IPS-20b (cell line): ENCODE measurements at regions not wholly inside any gene's neighbourhood (a gene's known extent, or its start where the extent isn't known, plus 50 kb on each side); places are given as distances from the start of the nearest gene placed in this dataset.
"Not testable (repeated sequence)": the region's sequence is repeated elsewhere in the genome, so short reads cannot be mapped to it uniquely, and the experiment has no call there.

Experiments used
- H3K27ac ChIP-seq: one replicate; pipeline ENCODE4 v1.5.1; 2013; ENCODE audit warnings: low read length
- H3K27me3 ChIP-seq: 2 replicates; pipeline ENCODE4 v1.6.1; 2013; ENCODE audit warnings: mild to moderate bottlenecking, low read length, inconsistent platforms; ENCODE audit not compliant: insufficient read depth
- H3K36me3 ChIP-seq: 2 replicates; pipeline ENCODE4 v1.6.1; 2013; ENCODE audit warnings: low read depth, mild to moderate bottlenecking, inconsistent platforms, low read length, moderate library complexity; ENCODE audit not compliant: insufficient read depth
- H3K4me1 ChIP-seq: 2 replicates; pipeline ENCODE4 v1.6.1; 2013; ENCODE audit warnings: mild to moderate bottlenecking, control low read depth, inconsistent platforms, low read length, moderate library complexity; ENCODE audit not compliant: insufficient read depth
- H3K4me3 ChIP-seq: 2 replicates; pipeline ENCODE4 v1.5.1; 2013; ENCODE audit warnings: mild to moderate bottlenecking, low read length, inconsistent platforms
- H3K9ac ChIP-seq: 2 replicates; pipeline ENCODE4 v1.6.1; 2013; ENCODE audit warnings: low read depth, mild to moderate bottlenecking, inconsistent platforms, low read length, moderate library complexity
- H3K9me3 ChIP-seq: 2 replicates; pipeline ENCODE4 v1.6.1; 2013; ENCODE audit warnings: mild to moderate bottlenecking, low read depth, low read length, inconsistent platforms; ENCODE audit not compliant: insufficient read depth

- H3K4me1 ChIP-seq = peaks cover 11% of the 10 kb centered on the region; the same call in 1 of the 2 replicates
- no peak overlapping the region for H3K9ac ChIP-seq
- no peaks in the 10 kb centered on the region for H3K36me3 ChIP-seq
- H3K27me3 ChIP-seq = no peaks in the 10 kb centered on the region
- H3K9me3 ChIP-seq = no peaks in the 10 kb centered on the region; the same call in 1 of the 2 replicates
- H3K27ac ChIP-seq = no peak overlapping the region
- H3K4me3 ChIP-seq = no peak overlapping the region
Observed at GRCh38 chr5:82521431-82522051, 243.4 kb upstream of the RPS23 start.

GRCh38 chr5:82519558-82519957 is 241.4 kb upstream of the RPS23 start:
- Histone ChIP-seq H3K27ac (no peak overlapping the region), H3K36me3 (no peaks in the 10 kb centered on the region), H3K4me3 (no peak overlapping the region), H3K27me3 (no peaks in the 10 kb centered on the region), H3K9me3 (no peaks in the 10 kb centered on the region), H3K9ac (no peak overlapping the region), H3K4me1 (peaks cover 11% of the 10 kb centered on the region; the same call in 1 of the 2 replicates)

GRCh38 chr5:82517544-82518075 is 239.5 kb upstream of the RPS23 start:
- no peaks in the 10 kb centered on the region for H3K9me3 ChIP-seq
- 0 out of 2 replicates have a peak, but pooled peaks cover 3% of the 10 kb centered on the region for H3K4me1 ChIP-seq
- H3K4me3 ChIP-seq = no peak overlapping the region
- no peak overlapping the region for H3K9ac ChIP-seq
- no peaks in the 10 kb centered on the region for H3K27me3 ChIP-seq
- no peaks in the 10 kb centered on the region for H3K36me3 ChIP-seq
- H3K27ac ChIP-seq = no peak overlapping the region

- H3K36me3 ChIP-seq = no peaks in the 10 kb centered on the region
- H3K4me1 ChIP-seq = 0 out of 2 replicates have a peak, but pooled peaks cover 3% of the 10 kb centered on the region
- no peaks in the 10 kb centered on the region for H3K27me3 ChIP-seq
- H3K27ac ChIP-seq = no peak overlapping the region
- no peak overlapping the region for H3K9ac ChIP-seq
- H3K4me3 ChIP-seq = no peak overlapping the region
- no peaks in the 10 kb centered on the region for H3K9me3 ChIP-seq
Observed at GRCh38 chr5:82513738-82514137, 235.6 kb upstream of the RPS23 start.

- Histone ChIP-seq H3K27me3 (no peaks in the 10 kb centered on the region), H3K9ac (no peak overlapping the region), H3K27ac (no peak overlapping the region), H3K9me3 (no peaks in the 10 kb centered on the region), H3K4me3 (no peak overlapping the region), H3K4me1 (0 out of 2 replicates have a peak, but pooled peaks cover 3% of the 10 kb centered on the region), H3K36me3 (no peaks in the 10 kb centered on the region)
Observed at GRCh38 chr5:82512025-82512424, 233.9 kb upstream of the RPS23 start.

- H3K9ac ChIP-seq = no peak overlapping the region
- H3K36me3 ChIP-seq = no peaks in the 10 kb centered on the region
- H3K9me3 ChIP-seq = peaks cover 6% of the 10 kb centered on the region; the same call in 1 of the 2 replicates
- no peak overlapping the region for H3K4me3 ChIP-seq
- no peak overlapping the region for H3K27ac ChIP-seq
- H3K27me3 ChIP-seq = no peaks in the 10 kb centered on the region
- H3K4me1 ChIP-seq = 0 out of 2 replicates have a peak, but pooled peaks cover 3% of the 10 kb centered on the region
Observed at GRCh38 chr5:82511134-82511533, 233.0 kb upstream of the RPS23 start.

- no peaks in the 10 kb centered on the region for H3K27me3 ChIP-seq
- H3K9ac ChIP-seq = no peak overlapping the region
- H3K4me1 ChIP-seq = 0 out of 2 replicates have a peak, but pooled peaks cover 3% of the 10 kb centered on the region
- no peak overlapping the region for H3K4me3 ChIP-seq
- no peak overlapping the region for H3K27ac ChIP-seq
- no peaks in the 10 kb centered on the region for H3K36me3 ChIP-seq
- H3K9me3 ChIP-seq = peaks cover 6% of the 10 kb centered on the region; the same call in 1 of the 2 replicates
Observed at GRCh38 chr5:82509762-82510161, 231.6 kb upstream of the RPS23 start.

- not testable (repeated sequence) for H3K27me3 ChIP-seq, H3K4me3 ChIP-seq, H3K4me1 ChIP-seq, H3K9me3 ChIP-seq, H3K9ac ChIP-seq, H3K36me3 ChIP-seq, H3K27ac ChIP-seq
Observed at GRCh38 chr5:82506390-82506789, 228.2 kb upstream of the RPS23 start.

- Histone ChIP-seq H3K9me3 (no peaks in the 10 kb centered on the region), H3K9ac (no peak overlapping the region), H3K4me1 (no peaks in the 10 kb centered on the region), H3K27ac (no peak overlapping the region), H3K36me3 (no peaks in the 10 kb centered on the region), H3K27me3 (no peaks in the 10 kb centered on the region), H3K4me3 (no peak overlapping the region)
Observed at GRCh38 chr5:82499725-82500244, 221.6 kb upstream of the RPS23 start.

GRCh38 chr5:82497242-82497641 is 219.1 kb upstream of the RPS23 start:
- Histone ChIP-seq H3K27ac (no peak overlapping the region), H3K9ac (no peak overlapping the region), H3K9me3 (no peaks in the 10 kb centered on the region), H3K27me3 (no peaks in the 10 kb centered on the region), H3K4me1 (no peaks in the 10 kb centered on the region), H3K4me3 (no peak overlapping the region), H3K36me3 (no peaks in the 10 kb centered on the region)

GRCh38 chr5:82494942-82495341 is 216.8 kb upstream of the RPS23 start:
- Histone ChIP-seq H3K4me3 (no peak overlapping the region), H3K27ac (no peak overlapping the region), H3K9ac (no peak overlapping the region), H3K36me3 (no peaks in the 10 kb centered on the region), H3K27me3 (no peaks in the 10 kb centered on the region), H3K4me1 (no peaks in the 10 kb centered on the region), H3K9me3 (no peaks in the 10 kb centered on the region)

- no peaks in the 10 kb centered on the region for H3K27me3 ChIP-seq
- no peak overlapping the region for H3K4me3 ChIP-seq
- H3K36me3 ChIP-seq = no peaks in the 10 kb centered on the region
- H3K4me1 ChIP-seq = no peaks in the 10 kb centered on the region
- no peak overlapping the region for H3K27ac ChIP-seq
- no peak overlapping the region for H3K9ac ChIP-seq
- H3K9me3 ChIP-seq = no peaks in the 10 kb centered on the region
Observed at GRCh38 chr5:82493221-82493620, 215.1 kb upstream of the RPS23 start.
